ENCODE measurements at regions not wholly inside any gene's neighbourhood (a gene's known extent, or its start where the extent isn't known, plus 50 kb on each side); places are given as distances from the start of the nearest gene placed in this dataset.
"Not testable (repeated sequence)": the region's sequence is repeated elsewhere in the genome, so short reads cannot be mapped to it uniquely, and the experiment has no call there.

- Mint-ChIP-seq H3K4me1 (peaks cover 8 to 9% of the 10 kb centered on the region in 2 experiments; a peak in 3 of 4 replicates), H3K27me3 (ENCODE audit: low read depth) (no peaks in the 10 kb centered on the region), H3K9me3 (peaks cover 4 to 8% of the 10 kb centered on the region in 2 experiments), H3K4me3 (no peak overlapping the region), H3K36me3 (ENCODE audit: insufficient read depth in 1 of 3, low read depth in 3 of 3) (peaks cover 0 to 5% (median under 1%) of the 10 kb centered on the region in 3 experiments; a peak in 4 of 7 replicates), H3K27ac (no peak overlapping the region)
- Histone ChIP-seq H4K91ac (ENCODE audit: insufficient read length, low read depth, low read length) (no peak overlapping the region), H3K4me2 (ENCODE audit: insufficient read depth, insufficient read length, low read length) (no peak overlapping the region), H2BK20ac (ENCODE audit: low read depth, low read length, poor library complexity, severe bottlenecking) (no peak overlapping the region), H3K27me3 (ENCODE audit: insufficient read depth, low read length) (no peaks in the 10 kb centered on the region), H3K23ac (ENCODE audit: insufficient read length, low read depth, low read length) (no peak overlapping the region), H3T11ph (ENCODE audit: low read length) (no peak overlapping the region), H3K4me1 (ENCODE audit: insufficient read depth, low read length) (no peaks in the 10 kb centered on the region), H2BK15ac (ENCODE audit: low read depth, low read length) (no peak overlapping the region), H2BK12ac (ENCODE audit: insufficient read length, low read depth, low read length) (no peak overlapping the region), H3K9me3 (ENCODE audit: control insufficient read depth, low read depth, low read length) (no peaks in the 10 kb centered on the region), H2AFZ (ENCODE audit: low read length) (no peak overlapping the region), H3K9ac (ENCODE audit: extremely low read depth, insufficient read length, low read length) (no peak overlapping the region), H4K20me1 (ENCODE audit: control insufficient read depth, insufficient read depth, insufficient read length) (no peaks in the 10 kb centered on the region), H3K79me1 (ENCODE audit: insufficient read depth, low read depth, low read length, poor library complexity, severe bottlenecking) (no peaks in the 10 kb centered on the region), H4K5ac (ENCODE audit: insufficient read length, low read depth, low read length) (no peak overlapping the region), H3K18ac (ENCODE audit: insufficient read length, low read depth, low read length) (no peak overlapping the region), H2AK5ac (ENCODE audit: insufficient read length, low read length) (no peak overlapping the region), H3K4ac (ENCODE audit: low read depth, low read length) (no peak overlapping the region), H3K14ac (ENCODE audit: insufficient read depth, low read length) (no peak overlapping the region), H2BK5ac (ENCODE audit: insufficient read length, low read length) (no peak overlapping the region), H3K79me2 (ENCODE audit: insufficient read depth, low read length) (no peaks in the 10 kb centered on the region), H3K27ac (ENCODE audit: insufficient read length, low read depth, low read length) (no peak overlapping the region), H4K8ac (replicated peaks; ENCODE audit: insufficient read length, low read depth, low read length) (no peak overlapping the region), H3K56ac (ENCODE audit: insufficient read length, low read depth, low read length) (no peak overlapping the region), H3K23me2 (ENCODE audit: insufficient read length, low read depth, low read length, poor library complexity, severe bottlenecking) (no peaks in the 10 kb centered on the region), H2BK120ac (ENCODE audit: low read depth, low read length, poor library complexity, severe bottlenecking) (no peak overlapping the region)
- no peak for TF ChIP-seq CTCF (conservative IDR thresholded peaks at IDR 0.05)
- no CpG with 5 or more reads among the region's 1 CpG for WGBS (ENCODE audit: extremely low coverage, insufficient read length, low lambda C conversion rate)
- DNase-seq, result no peak
These were observed 289.1 kb upstream of the KLF4 start for GRCh38 chr9:107778661-107779060.

GRCh38 chr9:107774099-107774498 is 284.5 kb upstream of the KLF4 start:
- WGBS (ENCODE audit: extremely low coverage, insufficient read length, low lambda C conversion rate), result no CpG with 5 or more reads among the region's 2 CpGs
- H2BK5ac ChIP-seq (ENCODE audit: insufficient read length, low read length); H4K20me1 ChIP-seq (ENCODE audit: control insufficient read depth, insufficient read depth, insufficient read length); H3K14ac ChIP-seq (ENCODE audit: insufficient read depth, low read length); H3K23ac ChIP-seq (ENCODE audit: insufficient read length, low read depth, low read length); H2BK120ac ChIP-seq (ENCODE audit: low read depth, low read length, poor library complexity, severe bottlenecking); H3K9ac ChIP-seq (ENCODE audit: extremely low read depth, insufficient read length, low read length); H2BK15ac ChIP-seq (ENCODE audit: low read depth, low read length); H3K56ac ChIP-seq (ENCODE audit: insufficient read length, low read depth, low read length); H2BK20ac ChIP-seq (ENCODE audit: low read depth, low read length, poor library complexity, severe bottlenecking); H3T11ph ChIP-seq (ENCODE audit: low read length); H3K79me1 ChIP-seq (ENCODE audit: insufficient read depth, low read depth, low read length, poor library complexity, severe bottlenecking); H3K4me2 ChIP-seq (ENCODE audit: insufficient read depth, insufficient read length, low read length); H3K4me1 ChIP-seq (ENCODE audit: insufficient read depth, low read length); H2AK5ac ChIP-seq (ENCODE audit: insufficient read length, low read length); H2BK12ac ChIP-seq (ENCODE audit: insufficient read length, low read depth, low read length); H4K91ac ChIP-seq (ENCODE audit: insufficient read length, low read depth, low read length); H3K23me2 ChIP-seq (ENCODE audit: insufficient read length, low read depth, low read length, poor library complexity, severe bottlenecking); H4K8ac ChIP-seq (replicated peaks; ENCODE audit: insufficient read length, low read depth, low read length); H3K4ac ChIP-seq (ENCODE audit: low read depth, low read length); H3K4me3 Mint-ChIP-seq; H3K27me3 ChIP-seq (ENCODE audit: insufficient read depth, low read length); H3K27ac ChIP-seq (ENCODE audit: insufficient read length, low read depth, low read length); DNase-seq; H3K18ac ChIP-seq (ENCODE audit: insufficient read length, low read depth, low read length); H3K9me3 ChIP-seq (ENCODE audit: control insufficient read depth, low read depth, low read length); H2AFZ ChIP-seq (ENCODE audit: low read length); H3K27me3 Mint-ChIP-seq (ENCODE audit: low read depth); H3K4me1 Mint-ChIP-seq; H4K5ac ChIP-seq (ENCODE audit: insufficient read length, low read depth, low read length); H3K79me2 ChIP-seq (ENCODE audit: insufficient read depth, low read length): not testable (repeated sequence)
- H3K36me3 Mint-ChIP-seq (ENCODE audit: insufficient read depth in 1 of 3, low read depth in 3 of 3), result peaks cover 9 to 20% (median 10%) of the 10 kb centered on the region in 3 experiments
- peak overlapping the region in 1 of 3 experiments; percentile 67; a peak in 1 of 7 replicates for H3K27ac Mint-ChIP-seq
- H3K9me3 Mint-ChIP-seq, result peaks cover 21 to 24% of the 10 kb centered on the region in 2 experiments
